ENCODE measurements at regions not wholly inside any gene's neighbourhood (a gene's known extent, or its start where the extent isn't known, plus 50 kb on each side); places are given as distances from the start of the nearest gene placed in this dataset.

DNA sequence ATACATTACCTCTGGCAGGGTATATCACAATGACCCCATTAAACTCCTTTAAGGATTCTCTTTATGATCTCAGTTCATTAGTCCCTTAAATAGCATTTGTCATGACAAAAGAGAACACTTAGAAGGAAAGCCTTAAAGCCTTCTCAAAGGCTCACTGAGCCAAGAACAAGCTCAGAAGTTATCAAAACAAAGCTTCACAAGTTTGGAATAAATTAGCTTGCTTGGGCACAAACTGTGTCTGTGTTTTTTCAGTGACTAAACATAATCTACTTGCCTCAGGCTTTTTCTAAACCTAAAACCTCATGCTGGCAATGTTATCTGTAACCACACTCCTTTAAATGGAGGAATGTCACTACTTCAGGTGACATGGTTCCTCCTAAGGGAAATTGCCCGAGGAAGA, 1114.9 kb upstream of the C9orf72 start:
- TF ChIP-seq, protein P1, sequence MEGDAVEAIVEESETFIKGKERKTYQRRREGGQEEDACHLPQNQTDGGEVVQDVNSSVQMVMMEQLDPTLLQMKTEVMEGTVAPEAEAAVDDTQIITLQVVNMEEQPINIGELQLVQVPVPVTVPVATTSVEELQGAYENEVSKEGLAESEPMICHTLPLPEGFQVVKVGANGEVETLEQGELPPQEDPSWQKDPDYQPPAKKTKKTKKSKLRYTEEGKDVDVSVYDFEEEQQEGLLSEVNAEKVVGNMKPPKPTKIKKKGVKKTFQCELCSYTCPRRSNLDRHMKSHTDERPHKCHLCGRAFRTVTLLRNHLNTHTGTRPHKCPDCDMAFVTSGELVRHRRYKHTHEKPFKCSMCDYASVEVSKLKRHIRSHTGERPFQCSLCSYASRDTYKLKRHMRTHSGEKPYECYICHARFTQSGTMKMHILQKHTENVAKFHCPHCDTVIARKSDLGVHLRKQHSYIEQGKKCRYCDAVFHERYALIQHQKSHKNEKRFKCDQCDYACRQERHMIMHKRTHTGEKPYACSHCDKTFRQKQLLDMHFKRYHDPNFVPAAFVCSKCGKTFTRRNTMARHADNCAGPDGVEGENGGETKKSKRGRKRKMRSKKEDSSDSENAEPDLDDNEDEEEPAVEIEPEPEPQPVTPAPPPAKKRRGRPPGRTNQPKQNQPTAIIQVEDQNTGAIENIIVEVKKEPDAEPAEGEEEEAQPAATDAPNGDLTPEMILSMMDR (IDR thresholded peaks at IDR 0.05) = no peak
- no peak for TF ChIP-seq POLR2A (IDR thresholded peaks at IDR 0.05)

Measured in lower leg skin (tissue), 3 donors.